Fibroblast of pulmonary artery (primary cell): ENCODE measurements at regions not wholly inside any gene's neighbourhood (a gene's known extent, or its start where the extent isn't known, plus 50 kb on each side); places are given as distances from the start of the nearest gene placed in this dataset.

Source experiments
- DNase-seq: peaks from one replicate; pipeline ENCODE4 v3.0.0-alpha.2; 2010; ENCODE audit warnings: low read depth
- H3K4me3 ChIP-seq: replicated peaks from 2 replicates; pipeline ENCODE4 v1.5.1; 2011; ENCODE audit warnings: low read depth, mild to moderate bottlenecking, control low read depth, low read length, moderate library complexity
- CTCF ChIP-seq: IDR thresholded peaks from 2 replicates; pipeline ENCODE4 v1.5.1; 2011; ENCODE audit warnings: mild to moderate bottlenecking, control low read depth, low read length, inconsistent platforms; ENCODE audit errors: missing control alignments

GRCh38 chr4:3715855-3716630, 50.1 kb upstream of the ADRA2C start:
- no peak for DNase-seq
- H3K4me3 ChIP-seq: no peak overlapping the region
- TF ChIP-seq CTCF: no peak

GRCh38 chr4:3715061-3715854, 50.9 kb upstream of the ADRA2C start:
- no peak for DNase-seq
- TF ChIP-seq CTCF: no peak
- H3K4me3 ChIP-seq: no peak overlapping the region

- no peak overlapping the region for H3K4me3 ChIP-seq
- no peak for TF ChIP-seq CTCF
- DNase-seq: no peak
These were observed 51.6 kb upstream of the ADRA2C start for GRCh38 chr4:3714642-3715001.

- no peak for TF ChIP-seq CTCF
- DNase-seq: no peak
These were observed 52.2 kb upstream of the ADRA2C start for GRCh38 chr4:3713817-3714641.

GRCh38 chr4:3713346-3713745, 52.8 kb upstream of the ADRA2C start:
- TF ChIP-seq CTCF: no peak
- no peak overlapping the region for H3K4me3 ChIP-seq
- DNase-seq: no peak

More at GRCh38 chr4:3713817-3714641, 52.2 kb upstream of the ADRA2C start:
- no peak overlapping the region for H3K4me3 ChIP-seq

GRCh38 chr4:3712936-3713335, 53.2 kb upstream of the ADRA2C start:
- no peak overlapping the region for H3K4me3 ChIP-seq
- DNase-seq: no peak
- no peak for TF ChIP-seq CTCF
